Endothelial cell (in vitro differentiated cells): ENCODE measurements at regions not wholly inside any gene's neighbourhood (a gene's known extent, or its start where the extent isn't known, plus 50 kb on each side); places are given as distances from the start of the nearest gene placed in this dataset.

Experiments used
- DNase-seq: peaks from one replicate; pipeline ENCODE4 v3.0.0; 2021; ENCODE audit warnings: low spot score
- H3K27ac Mint-ChIP-seq: one replicate; pipeline ENCODE4 v1.8.0; 2021; ENCODE audit warnings: mixed read lengths, inconsistent platforms; ENCODE audit not compliant: unreplicated experiment
- H3K27me3 Mint-ChIP-seq: one replicate; pipeline ENCODE4 v1.8.0; 2021; ENCODE audit warnings: mild to moderate bottlenecking, moderate library complexity, mixed read lengths, inconsistent platforms; ENCODE audit not compliant: unreplicated experiment
- H3K36me3 Mint-ChIP-seq: one replicate; pipeline ENCODE4 v1.8.0; 2021; ENCODE audit warnings: mild to moderate bottlenecking, low read depth, mixed read lengths, inconsistent platforms; ENCODE audit not compliant: unreplicated experiment
- H3K4me1 Mint-ChIP-seq: one replicate; pipeline ENCODE4 v1.8.0; 2021; ENCODE audit warnings: mild to moderate bottlenecking, mixed read lengths, inconsistent platforms; ENCODE audit not compliant: unreplicated experiment
- H3K4me3 Mint-ChIP-seq: one replicate; pipeline ENCODE4 v1.8.0; 2021; ENCODE audit warnings: mild to moderate bottlenecking, mixed read lengths, inconsistent platforms; ENCODE audit not compliant: unreplicated experiment
- H3K9me3 Mint-ChIP-seq: one replicate; pipeline ENCODE4 v1.8.0; 2021; ENCODE audit warnings: mixed read lengths, inconsistent platforms; ENCODE audit not compliant: unreplicated experiment
- CTCF ChIP-seq: fragments of 200-600 bp; sonication (generic); IDR thresholded peaks from one replicate; pipeline ENCODE4 v1.5.0; 2021; ENCODE audit warnings: antibody characterized with exemption; ENCODE audit not compliant: unreplicated experiment

GRCh38 chr18:30644158-30644557 is 398.4 kb downstream of the DSC3 start:
- peaks cover 2% of the 10 kb centered on the region for H3K4me1 Mint-ChIP-seq
- no peak for TF ChIP-seq CTCF
- no peaks in the 10 kb centered on the region for H3K36me3 Mint-ChIP-seq
- H3K4me3 Mint-ChIP-seq = no peak overlapping the region
- no peaks in the 10 kb centered on the region for H3K9me3 Mint-ChIP-seq
- peaks cover 2% of the 10 kb centered on the region for H3K27me3 Mint-ChIP-seq
- no peak for DNase-seq
- no peak overlapping the region for H3K27ac Mint-ChIP-seq

GRCh38 chr18:30639361-30639760 is 403.2 kb downstream of the DSC3 start:
- peaks cover 2% of the 10 kb centered on the region for H3K4me1 Mint-ChIP-seq
- no peak for TF ChIP-seq CTCF
- no peak for DNase-seq
- H3K4me3 Mint-ChIP-seq = no peak overlapping the region
- H3K27me3 Mint-ChIP-seq = peaks cover 4% of the 10 kb centered on the region
- no peak overlapping the region for H3K27ac Mint-ChIP-seq
- no peaks in the 10 kb centered on the region for H3K9me3 Mint-ChIP-seq
- no peaks in the 10 kb centered on the region for H3K36me3 Mint-ChIP-seq

- H3K27me3 Mint-ChIP-seq = peaks cover 1% of the 10 kb centered on the region
- H3K27ac Mint-ChIP-seq = no peak overlapping the region
- TF ChIP-seq CTCF = no peak
- DNase-seq = no peak
- no peaks in the 10 kb centered on the region for H3K36me3 Mint-ChIP-seq
- H3K4me1 Mint-ChIP-seq = no peaks in the 10 kb centered on the region
- H3K4me3 Mint-ChIP-seq = no peak overlapping the region
- no peaks in the 10 kb centered on the region for H3K9me3 Mint-ChIP-seq
Observed at GRCh38 chr18:30634249-30634648, 408.3 kb downstream of the DSC3 start.

GRCh38 chr18:30632071-30632698 is 410.4 kb downstream of the DSC3 start:
- Mint-ChIP-seq H3K27me3 (peaks cover 5% of the 10 kb centered on the region), H3K9me3 (no peaks in the 10 kb centered on the region), H3K27ac (no peak overlapping the region), H3K4me3 (no peak overlapping the region), H3K36me3 (no peaks in the 10 kb centered on the region), H3K4me1 (no peaks in the 10 kb centered on the region)
- TF ChIP-seq CTCF = no peak
- DNase-seq = no peak

GRCh38 chr18:30625961-30626360 is 416.6 kb downstream of the DSC3 start:
- Mint-ChIP-seq H3K4me1 (no peaks in the 10 kb centered on the region), H3K27me3 (peaks cover 3% of the 10 kb centered on the region), H3K9me3 (no peaks in the 10 kb centered on the region), H3K27ac (no peak overlapping the region), H3K4me3 (no peak overlapping the region), H3K36me3 (no peaks in the 10 kb centered on the region)
- TF ChIP-seq CTCF = no peak
- DNase-seq = no peak
